Nephron progenitor cell (in vitro differentiated cells): ENCODE measurements at regions not wholly inside any gene's neighbourhood (a gene's known extent, or its start where the extent isn't known, plus 50 kb on each side); places are given as distances from the start of the nearest gene placed in this dataset.
A peak's percentile ranks its signal among the peaks of the same experiment; 100 is the strongest.

ENCODE experiments used
- DNase-seq: peaks from one replicate; pipeline ENCODE4 v3.0.0; 2021
- H3K27ac Mint-ChIP-seq: 2 replicates; pipeline ENCODE4 v1.8.0; 2021; ENCODE audit warnings: mild to moderate bottlenecking, moderate library complexity, mixed read lengths
- H3K27me3 Mint-ChIP-seq: 2 replicates; pipeline ENCODE4 v1.8.0; 2021; ENCODE audit warnings: mild to moderate bottlenecking, low read depth, mixed read lengths; ENCODE audit not compliant: poor library complexity
- H3K36me3 Mint-ChIP-seq: 2 replicates; pipeline ENCODE4 v1.8.0; 2021; ENCODE audit warnings: low read depth, mixed read lengths
- H3K4me1 Mint-ChIP-seq: 2 replicates; pipeline ENCODE4 v1.8.0; 2021; ENCODE audit warnings: mixed read lengths
- H3K4me3 Mint-ChIP-seq: 2 replicates; pipeline ENCODE4 v1.8.0; 2021; ENCODE audit warnings: mild to moderate bottlenecking, moderate library complexity, mixed read lengths
- H3K9me3 Mint-ChIP-seq: 2 replicates; pipeline ENCODE4 v1.8.0; 2021; ENCODE audit warnings: mild to moderate bottlenecking, moderate library complexity, mixed read lengths
- CTCF ChIP-seq: fragments of 200-600 bp; sonication (generic); IDR thresholded peaks from 2 replicates; pipeline ENCODE4 v1.5.0; 2021; ENCODE audit warnings: antibody characterized with exemption

- no peaks in the 10 kb centered on the region for H3K27me3 Mint-ChIP-seq
- peak overlapping the region; percentile 96 for H3K27ac Mint-ChIP-seq
- peak overlapping the region; percentile 77 for H3K4me3 Mint-ChIP-seq
- H3K36me3 Mint-ChIP-seq, result no peaks in the 10 kb centered on the region
- peaks cover 79% of the 10 kb centered on the region for H3K4me1 Mint-ChIP-seq
- peak; percentile 20 for DNase-seq
- no peak for TF ChIP-seq CTCF
- H3K9me3 Mint-ChIP-seq, result no peaks in the 10 kb centered on the region
These were observed 97.1 kb upstream of the MAML3 start for GRCh38 chr4:140250989-140251552.

- Mint-ChIP-seq H3K27me3 (no peaks in the 10 kb centered on the region), H3K27ac (no peak overlapping the region), H3K36me3 (no peaks in the 10 kb centered on the region), H3K9me3 (no peaks in the 10 kb centered on the region), H3K4me1 (peaks cover 81% of the 10 kb centered on the region), H3K4me3 (no peak overlapping the region)
- no peak for TF ChIP-seq CTCF
- DNase-seq, result no peak
These were observed 95.4 kb upstream of the MAML3 start for GRCh38 chr4:140249351-140249750.

- H3K36me3 Mint-ChIP-seq, result no peaks in the 10 kb centered on the region
- peaks cover 86% of the 10 kb centered on the region for H3K4me1 Mint-ChIP-seq
- H3K9me3 Mint-ChIP-seq, result no peaks in the 10 kb centered on the region
- TF ChIP-seq CTCF, result no peak
- no peak for DNase-seq
- H3K27me3 Mint-ChIP-seq, result no peaks in the 10 kb centered on the region
- no peak overlapping the region for H3K27ac Mint-ChIP-seq
- no peak overlapping the region for H3K4me3 Mint-ChIP-seq
These were observed 93.3 kb upstream of the MAML3 start for GRCh38 chr4:140247237-140247636.

GRCh38 chr4:140246216-140246615 is 92.2 kb upstream of the MAML3 start:
- DNase-seq, result no peak
- H3K27me3 Mint-ChIP-seq, result no peaks in the 10 kb centered on the region

GRCh38 chr4:140244328-140244727 is 90.3 kb upstream of the MAML3 start:
- no peak for TF ChIP-seq CTCF
- Mint-ChIP-seq H3K4me1 (peaks cover 82% of the 10 kb centered on the region), H3K27me3 (no peaks in the 10 kb centered on the region), H3K27ac (peak overlapping the region; percentile 11), H3K36me3 (no peaks in the 10 kb centered on the region), H3K9me3 (no peaks in the 10 kb centered on the region), H3K4me3 (peak overlapping the region; percentile 69)
- no peak for DNase-seq

More at GRCh38 chr4:140246216-140246615, 92.2 kb upstream of the MAML3 start:
- Mint-ChIP-seq H3K4me3 (no peak overlapping the region), H3K27ac (no peak overlapping the region), H3K9me3 (no peaks in the 10 kb centered on the region), H3K4me1 (peaks cover 86% of the 10 kb centered on the region), H3K36me3 (no peaks in the 10 kb centered on the region)
- TF ChIP-seq CTCF, result no peak

- Mint-ChIP-seq H3K9me3 (no peaks in the 10 kb centered on the region), H3K27me3 (no peaks in the 10 kb centered on the region), H3K4me1 (peaks cover 82% of the 10 kb centered on the region), H3K36me3 (no peaks in the 10 kb centered on the region), H3K4me3 (peak overlapping the region; percentile 69), H3K27ac (peak overlapping the region; percentile 96)
- DNase-seq, result peak; percentile 48
- no peak for TF ChIP-seq CTCF
These were observed 89.3 kb upstream of the MAML3 start for GRCh38 chr4:140243278-140243753.
